H9 (cell line): ENCODE measurements at regions not wholly inside any gene's neighbourhood (a gene's known extent, or its start where the extent isn't known, plus 50 kb on each side); places are given as distances from the start of the nearest gene placed in this dataset.

ENCODE experiments used
- DNase-seq: peaks from one replicate; pipeline ENCODE4 v3.0.0-alpha.2; 2017
- H2AFZ ChIP-seq: one replicate; pipeline ENCODE4 v1.6.1; 2013; ENCODE audit warnings: mild to moderate bottlenecking, low read length, control low read depth, moderate library complexity
- H2AK5ac ChIP-seq: 2 replicates; pipeline ENCODE4 v1.6.1; 2013; ENCODE audit warnings: low read length, control low read depth, mixed read lengths; ENCODE audit not compliant: insufficient read length
- H2BK120ac ChIP-seq: one replicate; pipeline ENCODE4 v1.6.1; 2013; ENCODE audit warnings: low read depth, mild to moderate bottlenecking, low read length, control low read depth, inconsistent platforms; ENCODE audit not compliant: poor library complexity, severe bottlenecking
- H2BK12ac ChIP-seq: 2 replicates; pipeline ENCODE4 v1.6.1; 2013; ENCODE audit warnings: low read length, control low read depth, mixed read lengths, low read depth; ENCODE audit not compliant: insufficient read length
- H2BK15ac ChIP-seq: 2 replicates; pipeline ENCODE4 v1.6.1; 2013; ENCODE audit warnings: low read depth, low read length, control low read depth
- H2BK20ac ChIP-seq: one replicate; pipeline ENCODE4 v1.6.1; 2013; ENCODE audit warnings: low read depth, mild to moderate bottlenecking, low read length, control low read depth, inconsistent platforms; ENCODE audit not compliant: poor library complexity, severe bottlenecking
- H2BK5ac ChIP-seq: 2 replicates; pipeline ENCODE4 v1.6.1; 2013; ENCODE audit warnings: low read length, control low read depth, mixed read lengths; ENCODE audit not compliant: insufficient read length
- H3K14ac ChIP-seq: 2 replicates; pipeline ENCODE4 v1.6.1; 2013; ENCODE audit warnings: low read length, control low read depth; ENCODE audit not compliant: insufficient read depth
- H3K18ac ChIP-seq: 2 replicates; pipeline ENCODE4 v1.6.1; 2013; ENCODE audit warnings: low read depth, mild to moderate bottlenecking, mixed read lengths, low read length, control low read depth; ENCODE audit not compliant: insufficient read length
- H3K23ac ChIP-seq: 2 replicates; pipeline ENCODE4 v1.6.1; 2013; ENCODE audit warnings: low read length, control low read depth, mixed read lengths, low read depth; ENCODE audit not compliant: insufficient read length
- H3K23me2 ChIP-seq: 2 replicates; pipeline ENCODE4 v1.6.1; 2013; ENCODE audit warnings: low read depth, mild to moderate bottlenecking, mixed read lengths, low read length, control low read depth; ENCODE audit not compliant: insufficient read length, poor library complexity, severe bottlenecking
- H3K27ac ChIP-seq: 2 replicates; pipeline ENCODE4 v1.5.1; 2013; ENCODE audit warnings: low read length, control low read depth, mixed read lengths, low read depth; ENCODE audit not compliant: insufficient read length
- H3K27me3 ChIP-seq: 2 replicates; pipeline ENCODE4 v1.6.1; 2013; ENCODE audit warnings: low read length, control low read depth, inconsistent platforms; ENCODE audit not compliant: insufficient read depth
- H3K4ac ChIP-seq: 2 replicates; pipeline ENCODE4 v1.6.1; 2013; ENCODE audit warnings: low read depth, mild to moderate bottlenecking, control low read depth, inconsistent platforms, low read length, moderate library complexity
- H3K4me1 ChIP-seq: 2 replicates; pipeline ENCODE4 v1.6.1; 2013; ENCODE audit warnings: low read length, control low read depth, inconsistent platforms; ENCODE audit not compliant: insufficient read depth
- H3K4me2 ChIP-seq: 2 replicates; pipeline ENCODE4 v1.6.1; 2013; ENCODE audit warnings: low read length, control low read depth, mixed read lengths; ENCODE audit not compliant: insufficient read length, insufficient read depth
- H3K56ac ChIP-seq: 2 replicates; pipeline ENCODE4 v1.6.1; 2013; ENCODE audit warnings: low read depth, mild to moderate bottlenecking, mixed read lengths, low read length, control low read depth; ENCODE audit not compliant: insufficient read length
- H3K79me1 ChIP-seq: 2 replicates; pipeline ENCODE4 v1.6.1; 2013; ENCODE audit warnings: low read depth, mild to moderate bottlenecking, moderate library complexity, low read length, control low read depth, inconsistent platforms; ENCODE audit not compliant: insufficient read depth, poor library complexity, severe bottlenecking
- H3K79me2 ChIP-seq: 2 replicates; pipeline ENCODE4 v1.6.1; 2013; ENCODE audit warnings: low read length, control low read depth, inconsistent platforms; ENCODE audit not compliant: insufficient read depth
- H3K9ac ChIP-seq: 2 replicates; pipeline ENCODE4 v1.6.1; 2013; ENCODE audit warnings: low read length, control low read depth, mixed read lengths; ENCODE audit not compliant: insufficient read length; ENCODE audit errors: extremely low read depth
- H3K9me3 ChIP-seq: one replicate; pipeline ENCODE4 v1.6.1; 2013; ENCODE audit warnings: low read depth, low read length, inconsistent platforms; ENCODE audit not compliant: control insufficient read depth
- H3T11ph ChIP-seq: one replicate; pipeline ENCODE4 v1.6.1; 2013; ENCODE audit warnings: mild to moderate bottlenecking, low read length, control low read depth, inconsistent platforms
- H4K20me1 ChIP-seq: one replicate; pipeline ENCODE4 v1.6.1; 2013; ENCODE audit not compliant: control insufficient read depth, insufficient read length, insufficient read depth
- H4K5ac ChIP-seq: 2 replicates; pipeline ENCODE4 v1.6.1; 2013; ENCODE audit warnings: low read depth, mild to moderate bottlenecking, mixed read lengths, low read length, control low read depth; ENCODE audit not compliant: insufficient read length
- H4K8ac ChIP-seq: replicated peaks from 2 replicates; pipeline ENCODE4 v1.6.1; 2013; ENCODE audit warnings: low read length, control low read depth, mixed read lengths, low read depth; ENCODE audit not compliant: insufficient read length
- H4K91ac ChIP-seq: 2 replicates; pipeline ENCODE4 v1.6.1; 2013; ENCODE audit warnings: low read depth, mild to moderate bottlenecking, moderate library complexity, mixed read lengths, low read length, control low read depth; ENCODE audit not compliant: insufficient read length
- H3K27ac Mint-ChIP-seq, 3 experiments: 2 replicates in 2 of 3; 3 replicates in 1 of 3; pipeline ENCODE4 v1.8.0; 2020 to 2021; ENCODE audit warnings: mixed read lengths in 3 of 3, mild to moderate bottlenecking in 1 of 3, moderate library complexity in 1 of 3
- H3K27me3 Mint-ChIP-seq: 2 replicates; pipeline ENCODE4 v1.8.0; 2021; ENCODE audit warnings: low read depth, mild to moderate bottlenecking, moderate library complexity, mixed read lengths
- H3K36me3 Mint-ChIP-seq, 3 experiments: 2 replicates in 2 of 3; 3 replicates in 1 of 3; pipeline ENCODE4 v1.8.0; 2020 to 2021; ENCODE audit warnings: low read depth in 3 of 3, mixed read lengths in 3 of 3; ENCODE audit not compliant: insufficient read depth in 1 of 3
- H3K4me1 Mint-ChIP-seq, 2 experiments: 2 replicates each; pipeline ENCODE4 v1.8.0; 2020; ENCODE audit warnings: mixed read lengths in 2 of 2
- H3K4me3 Mint-ChIP-seq, 2 experiments: 2 replicates in 1 of 2; 3 replicates in 1 of 2; pipeline ENCODE4 v1.8.0; 2020 to 2021; ENCODE audit warnings: mild to moderate bottlenecking in 2 of 2, mixed read lengths in 2 of 2, moderate library complexity in 1 of 2
- H3K9me3 Mint-ChIP-seq, 2 experiments: 2 replicates in 1 of 2; 3 replicates in 1 of 2; pipeline ENCODE4 v1.8.0; 2020; ENCODE audit warnings: mild to moderate bottlenecking in 2 of 2, mixed read lengths in 2 of 2, moderate library complexity in 1 of 2
- WGBS: extraction: QIAGEN DNeasy Blood & Tissue Kit; methylation state at CpG from one replicate; pipeline ENCODE4 v1.1.7; 2013; ENCODE audit warnings: missing lambda C conversion rate, low lambda C conversion rate, mixed read lengths; ENCODE audit not compliant: insufficient read length; ENCODE audit errors: extremely low coverage; 5-methylcytosine and 5-hydroxymethylcytosine counted together
- TF ChIP-seq, protein P1 (sequence below): fragments of 200-600 bp; sonication (generic); conservative IDR thresholded peaks from 3 replicates; pipeline ENCODE4 v1.8.0; 2021; ENCODE audit warnings: antibody characterized with exemption, mild to moderate bottlenecking

GRCh38 chr4:125975861-125976397 lies 661.2 kb downstream of the FAT4 start:
- no peak overlapping the region for H3K4ac ChIP-seq

More at GRCh38 chr4:125975861-125976397, 661.2 kb downstream of the FAT4 start:
- Histone ChIP-seq H2AK5ac (no peak overlapping the region), H3K9ac (no peak overlapping the region), H2BK15ac (no peak overlapping the region), H4K91ac (no peak overlapping the region), H3K14ac (no peak overlapping the region), H3K79me1 (no peaks in the 10 kb centered on the region), H2BK20ac (no peak overlapping the region), H3K56ac (no peak overlapping the region), H3K79me2 (no peaks in the 10 kb centered on the region), H4K20me1 (no peaks in the 10 kb centered on the region), H4K8ac (no peak overlapping the region), H3K27me3 (no peaks in the 10 kb centered on the region), H3K27ac (no peak overlapping the region), H2BK12ac (no peak overlapping the region), H3K18ac (no peak overlapping the region), H2BK5ac (no peak overlapping the region), H4K5ac (no peak overlapping the region), H2BK120ac (no peak overlapping the region), H3T11ph (no peak overlapping the region), H2AFZ (no peak overlapping the region), H3K23ac (no peak overlapping the region), H3K23me2 (no peaks in the 10 kb centered on the region), H3K4me2 (no peak overlapping the region), H3K9me3 (no peaks in the 10 kb centered on the region), H3K4me1 (no peaks in the 10 kb centered on the region)
- TF ChIP-seq, protein P1, sequence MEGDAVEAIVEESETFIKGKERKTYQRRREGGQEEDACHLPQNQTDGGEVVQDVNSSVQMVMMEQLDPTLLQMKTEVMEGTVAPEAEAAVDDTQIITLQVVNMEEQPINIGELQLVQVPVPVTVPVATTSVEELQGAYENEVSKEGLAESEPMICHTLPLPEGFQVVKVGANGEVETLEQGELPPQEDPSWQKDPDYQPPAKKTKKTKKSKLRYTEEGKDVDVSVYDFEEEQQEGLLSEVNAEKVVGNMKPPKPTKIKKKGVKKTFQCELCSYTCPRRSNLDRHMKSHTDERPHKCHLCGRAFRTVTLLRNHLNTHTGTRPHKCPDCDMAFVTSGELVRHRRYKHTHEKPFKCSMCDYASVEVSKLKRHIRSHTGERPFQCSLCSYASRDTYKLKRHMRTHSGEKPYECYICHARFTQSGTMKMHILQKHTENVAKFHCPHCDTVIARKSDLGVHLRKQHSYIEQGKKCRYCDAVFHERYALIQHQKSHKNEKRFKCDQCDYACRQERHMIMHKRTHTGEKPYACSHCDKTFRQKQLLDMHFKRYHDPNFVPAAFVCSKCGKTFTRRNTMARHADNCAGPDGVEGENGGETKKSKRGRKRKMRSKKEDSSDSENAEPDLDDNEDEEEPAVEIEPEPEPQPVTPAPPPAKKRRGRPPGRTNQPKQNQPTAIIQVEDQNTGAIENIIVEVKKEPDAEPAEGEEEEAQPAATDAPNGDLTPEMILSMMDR: no peak
- Mint-ChIP-seq H3K36me3 (peaks cover 0 to 6% (median 5%) of the 10 kb centered on the region in 3 experiments; a peak in 4 of 7 replicates), H3K4me1 (peaks cover 0 to 4% of the 10 kb centered on the region in 2 experiments; a peak in 2 of 4 replicates), H3K27ac (no peak overlapping the region), H3K4me3 (no peak overlapping the region), H3K27me3 (no peaks in the 10 kb centered on the region), H3K9me3 (peaks cover 6% of the 10 kb centered on the region in 2 experiments; a peak in 4 of 5 replicates)
- no peak for DNase-seq
- no CpG with 5 or more reads among the region's 4 CpGs for WGBS
